HUES6 (cell line): ENCODE measurements at regions not wholly inside any gene's neighbourhood (a gene's known extent, or its start where the extent isn't known, plus 50 kb on each side); places are given as distances from the start of the nearest gene placed in this dataset.
"Not testable (repeated sequence)": the region's sequence is repeated elsewhere in the genome, so short reads cannot be mapped to it uniquely, and the experiment has no call there.

Source experiments
- H3K27ac ChIP-seq: 2 replicates; pipeline ENCODE4 v1.7.0; 2013; ENCODE audit warnings: low read depth, mild to moderate bottlenecking, low read length, inconsistent platforms
- H3K27me3 ChIP-seq: 2 replicates; pipeline ENCODE4 v1.6.1; 2013; ENCODE audit warnings: low read length; ENCODE audit not compliant: control insufficient read depth, insufficient read depth
- H3K36me3 ChIP-seq: 2 replicates; pipeline ENCODE4 v1.6.1; 2013; ENCODE audit warnings: low read length; ENCODE audit not compliant: control insufficient read depth, insufficient read depth
- H3K4me1 ChIP-seq: 2 replicates; pipeline ENCODE4 v1.6.1; 2013; ENCODE audit warnings: low read length; ENCODE audit not compliant: control insufficient read depth, insufficient read depth
- H3K4me3 ChIP-seq: 2 replicates; pipeline ENCODE4 v1.5.1; 2013; ENCODE audit warnings: low read depth, low read length
- H3K9ac ChIP-seq: one replicate; pipeline ENCODE4 v1.6.1; 2013; ENCODE audit warnings: mild to moderate bottlenecking, low read length
- H3K9me3 ChIP-seq: 2 replicates; pipeline ENCODE4 v1.6.1; 2013; ENCODE audit warnings: low read depth, low read length; ENCODE audit not compliant: control insufficient read depth, insufficient read depth

- Histone ChIP-seq H3K27me3 (no peaks in the 10 kb centered on the region), H3K4me1 (no peaks in the 10 kb centered on the region)
These were observed 271.4 kb upstream of the GRM3 start for GRCh38 chr7:86372262-86372661.

GRCh38 chr7:86366946-86367345 lies 276.8 kb upstream of the GRM3 start:
- no peaks in the 10 kb centered on the region for H3K9me3 ChIP-seq
- H3K9ac ChIP-seq, result no peak overlapping the region
- H3K27me3 ChIP-seq, result no peaks in the 10 kb centered on the region
- H3K27ac ChIP-seq, result no peak overlapping the region
- H3K36me3 ChIP-seq, result no peaks in the 10 kb centered on the region
- no peak overlapping the region for H3K4me3 ChIP-seq
- no peaks in the 10 kb centered on the region for H3K4me1 ChIP-seq

More at GRCh38 chr7:86372262-86372661, 271.4 kb upstream of the GRM3 start:
- Histone ChIP-seq H3K27ac (no peak overlapping the region), H3K9ac (no peak overlapping the region), H3K9me3 (peaks cover 10% of the 10 kb centered on the region; the same call in 1 of the 2 replicates), H3K4me3 (no peak overlapping the region), H3K36me3 (no peaks in the 10 kb centered on the region)

DNA sequence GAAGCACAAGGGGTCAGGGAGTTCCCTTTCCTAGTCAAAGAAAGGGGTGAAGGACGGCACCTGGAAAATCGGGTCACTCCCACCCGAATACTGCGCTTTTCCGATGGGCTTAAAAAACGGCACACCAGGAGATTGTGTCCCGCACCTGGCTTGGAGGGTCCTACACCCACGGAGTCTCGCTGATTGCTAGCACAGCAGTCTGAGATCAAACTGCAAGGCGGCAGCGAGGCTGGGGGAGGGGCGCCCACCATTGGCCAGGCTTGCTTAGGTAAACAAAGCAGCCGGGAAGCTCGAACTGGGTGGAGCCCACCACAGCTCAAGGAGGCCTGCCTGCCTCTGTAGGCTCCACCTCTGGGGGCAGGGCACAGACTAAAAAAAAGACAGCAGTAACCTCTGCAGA lies 303.3 kb upstream of the GRM3 start:
- not testable (repeated sequence) for H3K36me3 ChIP-seq, H3K9me3 ChIP-seq, H3K4me3 ChIP-seq, H3K27me3 ChIP-seq, H3K27ac ChIP-seq
- Histone ChIP-seq H3K9ac (peak overlapping the region; percentile 26), H3K4me1 (peaks cover 16% of the 10 kb centered on the region)

DNA sequence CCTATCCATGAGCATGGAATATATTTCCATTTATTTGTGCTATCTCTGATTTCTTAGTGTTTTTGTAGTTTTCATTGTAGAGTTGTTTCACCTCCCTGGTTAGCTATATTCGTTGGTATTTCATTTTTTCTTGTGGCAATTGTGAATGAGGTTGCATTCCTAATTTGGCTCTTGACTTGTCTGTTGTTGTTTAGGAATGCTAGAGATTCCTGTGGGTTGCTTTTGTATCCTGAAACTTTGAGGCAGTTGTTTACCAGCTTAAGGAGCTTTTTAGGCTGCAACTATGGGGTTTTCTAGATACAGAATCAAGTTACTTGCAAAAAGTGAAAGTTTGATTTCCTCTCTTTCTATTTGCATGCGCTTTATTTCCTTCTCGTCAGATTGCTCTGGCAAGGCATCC lies 304.7 kb upstream of the GRM3 start:
- no peaks in the 10 kb centered on the region for H3K9me3 ChIP-seq

DNA sequence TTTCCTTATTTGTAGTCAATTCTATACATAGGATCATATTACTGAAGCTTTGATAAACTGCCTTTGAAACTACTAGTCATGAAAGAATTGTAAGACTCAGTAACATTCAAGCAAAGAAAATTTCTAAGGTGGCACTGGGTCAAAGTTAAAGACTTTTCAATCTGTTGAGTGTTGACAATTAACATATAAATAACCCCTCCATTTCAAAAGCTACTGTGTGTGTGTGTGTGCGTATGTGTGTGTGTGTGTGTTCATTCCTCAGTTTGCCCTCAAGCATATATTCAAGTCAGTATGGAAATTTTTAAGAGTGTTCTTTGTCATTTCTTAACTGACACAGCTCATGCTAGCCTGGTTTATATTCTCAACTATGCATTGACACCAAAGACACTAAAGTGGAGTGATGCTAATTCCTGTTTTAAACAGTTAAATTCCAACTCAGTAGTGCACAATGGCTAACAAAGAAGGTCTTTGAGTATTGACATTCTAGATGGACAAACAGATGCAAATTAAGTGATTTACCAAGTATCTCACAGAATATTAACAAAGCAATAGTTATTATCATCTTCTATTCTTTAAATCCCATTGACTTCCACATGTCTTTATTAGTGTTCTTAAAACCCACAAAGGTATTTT lies 314.8 kb upstream of the GRM3 start:
- no peaks in the 10 kb centered on the region for H3K27me3 ChIP-seq
- H3K27ac ChIP-seq, result peak overlapping the region; percentile 78
- no peaks in the 10 kb centered on the region for H3K36me3 ChIP-seq
- no peak overlapping the region for H3K9ac ChIP-seq
- H3K4me3 ChIP-seq, result peak overlapping the region; percentile 12
- H3K9me3 ChIP-seq, result peaks cover 4% of the 10 kb centered on the region; the same call in 1 of the 2 replicates
- peaks cover 15% of the 10 kb centered on the region for H3K4me1 ChIP-seq

More for the DNA sequence above, 304.7 kb upstream of the GRM3 start:
- H3K27me3 ChIP-seq, result no peaks in the 10 kb centered on the region
- peaks cover 16% of the 10 kb centered on the region for H3K4me1 ChIP-seq
- no peak overlapping the region for H3K9ac ChIP-seq
- no peak overlapping the region for H3K27ac ChIP-seq
- no peaks in the 10 kb centered on the region for H3K36me3 ChIP-seq
- H3K4me3 ChIP-seq, result no peak overlapping the region

DNA sequence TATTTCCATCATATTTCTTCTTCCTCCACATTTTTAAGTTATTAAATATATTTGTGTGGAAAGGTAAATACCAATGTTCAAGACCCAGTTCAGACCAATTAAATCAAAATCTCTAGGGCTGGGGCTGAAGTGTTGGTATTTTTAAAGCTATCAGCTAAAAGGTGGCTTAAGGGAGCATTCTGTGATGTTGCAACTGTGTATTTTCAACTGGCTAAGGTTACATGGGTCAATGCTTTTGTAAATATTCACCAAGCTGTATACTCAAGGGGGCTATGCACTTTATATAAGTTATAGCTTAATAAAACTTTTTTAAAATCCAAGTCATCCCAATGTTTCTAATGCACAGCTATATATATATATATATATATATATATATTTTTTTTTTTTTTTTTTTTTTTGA lies 316.9 kb upstream of the GRM3 start:
- H3K9ac ChIP-seq, result no peak overlapping the region
- no peaks in the 10 kb centered on the region for H3K36me3 ChIP-seq
- peaks cover 15% of the 10 kb centered on the region for H3K4me1 ChIP-seq
- H3K9me3 ChIP-seq, result peaks cover 4% of the 10 kb centered on the region; the same call in 1 of the 2 replicates
- H3K4me3 ChIP-seq, result no peak overlapping the region
- H3K27me3 ChIP-seq, result no peaks in the 10 kb centered on the region
- no peak overlapping the region for H3K27ac ChIP-seq

GRCh38 chr7:86320889-86321288 lies 322.8 kb upstream of the GRM3 start:
- no peak overlapping the region for H3K4me3 ChIP-seq
- H3K36me3 ChIP-seq, result no peaks in the 10 kb centered on the region
- H3K9me3 ChIP-seq, result no peaks in the 10 kb centered on the region
- no peaks in the 10 kb centered on the region; the same call in 1 of the 2 replicates for H3K4me1 ChIP-seq
- no peak overlapping the region for H3K27ac ChIP-seq
- H3K27me3 ChIP-seq, result no peaks in the 10 kb centered on the region
- no peak overlapping the region for H3K9ac ChIP-seq

GRCh38 chr7:86320341-86320740 lies 323.4 kb upstream of the GRM3 start:
- no peak overlapping the region for H3K9ac ChIP-seq
- no peaks in the 10 kb centered on the region for H3K9me3 ChIP-seq
- no peak overlapping the region for H3K27ac ChIP-seq
- H3K4me3 ChIP-seq, result no peak overlapping the region
- H3K27me3 ChIP-seq, result no peaks in the 10 kb centered on the region
- H3K36me3 ChIP-seq, result no peaks in the 10 kb centered on the region
- H3K4me1 ChIP-seq, result no peaks in the 10 kb centered on the region; the same call in 1 of the 2 replicates

- Histone ChIP-seq H3K9ac (no peak overlapping the region), H3K36me3 (no peaks in the 10 kb centered on the region), H3K4me1 (peaks cover 18% of the 10 kb centered on the region), H3K9me3 (no peaks in the 10 kb centered on the region), H3K27me3 (no peaks in the 10 kb centered on the region), H3K4me3 (no peak overlapping the region), H3K27ac (no peak overlapping the region; the same call in 1 of the 2 replicates)
These were observed 329.9 kb upstream of the GRM3 start for GRCh38 chr7:86313842-86314241.

DNA sequence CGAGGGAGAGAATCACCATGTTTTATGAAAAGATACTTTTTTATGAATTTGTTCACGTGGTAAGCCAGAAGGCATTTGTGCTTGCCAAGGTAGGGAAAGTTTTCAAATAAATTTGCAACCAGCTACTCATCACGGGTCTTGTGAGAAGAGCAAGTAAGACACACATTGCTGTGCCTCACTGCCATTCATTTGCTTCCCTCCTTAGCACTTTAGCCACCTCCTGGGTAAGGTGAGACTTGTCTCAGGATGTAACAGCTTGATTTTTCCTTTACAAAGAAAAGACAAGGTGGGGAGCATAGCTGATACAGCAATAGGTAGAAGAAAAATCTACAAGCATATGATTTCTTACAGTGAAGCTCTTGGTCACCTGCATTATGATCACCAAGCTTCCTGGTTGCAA lies 342.4 kb upstream of the GRM3 start:
- no peak overlapping the region for H3K27ac ChIP-seq
- H3K9me3 ChIP-seq, result no peaks in the 10 kb centered on the region
- H3K4me3 ChIP-seq, result no peak overlapping the region
- 0 out of 2 replicates have a peak, but pooled peaks cover 14% of the 10 kb centered on the region for H3K4me1 ChIP-seq
- H3K27me3 ChIP-seq, result no peaks in the 10 kb centered on the region
- H3K9ac ChIP-seq, result no peak overlapping the region
- no peaks in the 10 kb centered on the region for H3K36me3 ChIP-seq

DNA sequence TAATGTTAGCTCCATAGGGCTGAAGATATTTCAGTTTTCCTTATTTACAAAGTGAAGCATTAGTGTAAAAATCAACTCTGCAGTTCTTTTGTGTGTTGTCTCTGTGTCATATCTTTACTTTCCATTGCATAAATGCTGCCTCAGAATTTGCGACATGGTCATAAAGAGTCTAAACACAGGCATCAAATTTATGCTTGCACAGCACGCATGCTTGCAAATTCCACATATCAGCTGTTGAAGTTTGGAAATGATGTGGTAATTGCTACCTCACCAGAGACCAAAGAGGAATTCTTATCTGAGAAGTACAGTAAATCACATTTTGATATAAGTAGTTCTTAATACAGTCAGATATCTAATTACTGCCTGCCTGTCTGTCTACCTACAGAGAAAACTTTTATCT lies 348.2 kb upstream of the GRM3 start:
- Histone ChIP-seq H3K27me3 (no peaks in the 10 kb centered on the region), H3K4me3 (no peak overlapping the region), H3K9me3 (no peaks in the 10 kb centered on the region), H3K4me1 (no peaks in the 10 kb centered on the region), H3K27ac (no peak overlapping the region), H3K9ac (no peak overlapping the region), H3K36me3 (no peaks in the 10 kb centered on the region)
